ENCODE measurements at regions not wholly inside any gene's neighbourhood (a gene's known extent, or its start where the extent isn't known, plus 50 kb on each side); places are given as distances from the start of the nearest gene placed in this dataset.

DNA sequence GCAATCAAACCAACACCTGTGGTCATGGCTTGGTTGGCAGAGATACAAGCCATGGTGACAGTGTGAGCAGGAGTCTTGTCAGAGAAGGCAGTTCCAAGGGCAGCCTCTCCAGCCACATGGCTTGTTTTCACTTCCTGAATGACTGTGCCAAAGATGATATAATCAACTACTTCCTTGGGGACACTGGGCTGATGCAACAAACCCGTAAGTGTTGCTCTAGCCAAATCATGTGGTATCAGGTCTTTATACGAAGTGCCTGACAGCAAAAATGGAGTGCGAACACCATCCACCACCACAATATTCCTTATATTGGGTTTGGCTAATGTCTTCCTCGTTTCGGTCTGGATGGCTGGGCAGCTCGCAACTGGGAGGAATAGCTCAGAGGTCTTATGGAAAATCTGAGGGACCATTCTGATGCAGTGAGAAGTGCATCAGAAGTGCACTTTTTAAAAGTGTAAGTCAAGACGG lies 922.0 kb downstream of the NLGN4X start:
- TF ChIP-seq, protein P1, sequence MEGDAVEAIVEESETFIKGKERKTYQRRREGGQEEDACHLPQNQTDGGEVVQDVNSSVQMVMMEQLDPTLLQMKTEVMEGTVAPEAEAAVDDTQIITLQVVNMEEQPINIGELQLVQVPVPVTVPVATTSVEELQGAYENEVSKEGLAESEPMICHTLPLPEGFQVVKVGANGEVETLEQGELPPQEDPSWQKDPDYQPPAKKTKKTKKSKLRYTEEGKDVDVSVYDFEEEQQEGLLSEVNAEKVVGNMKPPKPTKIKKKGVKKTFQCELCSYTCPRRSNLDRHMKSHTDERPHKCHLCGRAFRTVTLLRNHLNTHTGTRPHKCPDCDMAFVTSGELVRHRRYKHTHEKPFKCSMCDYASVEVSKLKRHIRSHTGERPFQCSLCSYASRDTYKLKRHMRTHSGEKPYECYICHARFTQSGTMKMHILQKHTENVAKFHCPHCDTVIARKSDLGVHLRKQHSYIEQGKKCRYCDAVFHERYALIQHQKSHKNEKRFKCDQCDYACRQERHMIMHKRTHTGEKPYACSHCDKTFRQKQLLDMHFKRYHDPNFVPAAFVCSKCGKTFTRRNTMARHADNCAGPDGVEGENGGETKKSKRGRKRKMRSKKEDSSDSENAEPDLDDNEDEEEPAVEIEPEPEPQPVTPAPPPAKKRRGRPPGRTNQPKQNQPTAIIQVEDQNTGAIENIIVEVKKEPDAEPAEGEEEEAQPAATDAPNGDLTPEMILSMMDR (conservative IDR thresholded peaks at IDR 0.05; ENCODE audit: low read depth, low read length), result no peak
- TF ChIP-seq EZH2 (IDR thresholded peaks at IDR 0.05; ENCODE audit: low read length, unreplicated experiment) (no peak), EZH2phosphoT487 (IDR thresholded peaks at IDR 0.05; ENCODE audit: borderline replicate concordance, low read length) (no peak)
